SK-N-SH (cell line): ENCODE measurements at regions not wholly inside any gene's neighbourhood (a gene's known extent, or its start where the extent isn't known, plus 50 kb on each side); places are given as distances from the start of the nearest gene placed in this dataset.

Experiments
- CTCF ChIA-PET: fragments of 300-600, 350-600 bp; formaldehyde crosslinking; extraction: SDS; loops from one replicate; lab custom pipeline; 2021; lab: Yijun Ruan, JAX
- POLR2A ChIA-PET: fragments of 350-600 bp; sonication (Branson Sonifier 250); formaldehyde crosslinking; extraction: SDS; loops from one replicate; lab custom pipeline; 2020; ENCODE audit warnings: antibody characterized with exemption, inconsistent platforms; lab: Yijun Ruan, JAX
- DNase-seq: peaks from one replicate; pipeline ENCODE4 v3.0.0; 2012
- H2AFZ ChIP-seq: fragments of 200-600 bp; sonication (generic); 2 replicates; pipeline ENCODE4 v1.8.1; 2016; ENCODE audit warnings: antibody characterized with exemption, mild to moderate bottlenecking, low read depth
- H3F3A ChIP-seq: fragments of 200-600 bp; sonication (generic); replicated peaks from 2 replicates; pipeline ENCODE3; 2016; ENCODE audit warnings: antibody characterized with exemption, mild to moderate bottlenecking; ENCODE audit not compliant: insufficient read depth
- H3K27ac ChIP-seq, 2 experiments: fragments of 200-500 bp in 1 of 2; fragments of 200-600 bp in 1 of 2; sonication (Bioruptor generic) in 1 of 2; sonication (generic), shearing (Covaris generic) in 1 of 2; 2 replicates each; pipeline versions ENCODE4 v1.5.1 to v1.6.1; 2014 to 2016; ENCODE audit warnings: low read depth in 2 of 2, inconsistent platforms in 1 of 2, low read length in 1 of 2, mild to moderate bottlenecking in 1 of 2, mixed read lengths in 1 of 2
- H3K27me3 ChIP-seq: fragments of 200-600 bp; sonication (generic), shearing (Covaris generic); 2 replicates; pipeline ENCODE4 v1.6.1; 2016; ENCODE audit warnings: mixed run types; ENCODE audit not compliant: insufficient read depth
- H3K36me3 ChIP-seq, 2 experiments: fragments of 200-500 bp in 1 of 2; fragments of 200-600 bp in 1 of 2; sonication (Bioruptor generic) in 1 of 2; sonication (generic) in 1 of 2; replicated peaks in 1 of 2; 2 replicates each; pipeline versions ENCODE3 to v1.5.1; 2014 to 2016; ENCODE audit warnings: low read length in 1 of 2, mild to moderate bottlenecking in 1 of 2; ENCODE audit not compliant: insufficient read depth in 2 of 2, control insufficient read depth in 1 of 2
- H3K4me1 ChIP-seq, 2 experiments: fragments of 200-500 bp in 1 of 2; fragments of 200-600 bp in 1 of 2; sonication (Bioruptor generic) in 1 of 2; sonication (generic), shearing (Covaris generic) in 1 of 2; 2 replicates each; pipeline versions ENCODE4 v1.5.1 to v1.6.1; 2014 to 2016; ENCODE audit warnings: low read depth in 1 of 2, low read length in 1 of 2, mixed run types in 1 of 2; ENCODE audit not compliant: insufficient read depth in 2 of 2, control insufficient read depth in 1 of 2
- H3K4me2 ChIP-seq: fragments of 200-600 bp; sonication (generic), shearing (Covaris generic); 2 replicates; pipeline ENCODE4 v1.6.1; 2017; ENCODE audit warnings: mixed run types
- H3K4me3 ChIP-seq, 2 experiments: fragments of 200-500 bp in 1 of 2; fragments of 200-600 bp in 1 of 2; sonication (Bioruptor generic) in 1 of 2; sonication (generic), shearing (Covaris generic) in 1 of 2; 2 replicates each; pipeline versions ENCODE4 v1.5.1 to v1.8.1; 2014 to 2016; ENCODE audit warnings: low read depth in 2 of 2, inconsistent platforms in 1 of 2, low read length in 1 of 2, mild to moderate bottlenecking in 1 of 2, mixed read lengths in 1 of 2, moderate library complexity in 1 of 2
- H3K79me2 ChIP-seq: fragments of 200-600 bp; sonication (generic); 2 replicates; pipeline ENCODE4 v1.8.1; 2017; ENCODE audit warnings: mild to moderate bottlenecking; ENCODE audit not compliant: insufficient read depth
- H3K9ac ChIP-seq: fragments of 200-600 bp; sonication (generic); 2 replicates; pipeline ENCODE4 v1.6.1; 2017; ENCODE audit warnings: mixed run types
- H3K9me2 ChIP-seq: fragments of 200-600 bp; sonication (generic); 2 replicates; pipeline ENCODE4 v1.6.1; 2017; ENCODE audit warnings: mixed run types
- H3K9me3 ChIP-seq: fragments of 200-600 bp; sonication (generic); 2 replicates; pipeline ENCODE4 v1.6.1; 2017; ENCODE audit warnings: mixed run types, mild to moderate bottlenecking, moderate library complexity
- H4K20me1 ChIP-seq: fragments of 200-600 bp; sonication (generic); 2 replicates; pipeline ENCODE4 v1.6.1; 2017; ENCODE audit warnings: mild to moderate bottlenecking, mixed run types; ENCODE audit not compliant: insufficient read depth
- EZH2phosphoT487 ChIP-seq: fragments of 200-600 bp; sonication (generic); IDR thresholded peaks from 2 replicates; pipeline ENCODE4 v1.6.1; 2017; ENCODE audit warnings: low read depth, mixed run types, mild to moderate bottlenecking, antibody characterized with exemption, moderate library complexity, borderline replicate concordance
- FOSL2 ChIP-seq: IDR thresholded peaks from 2 replicates; pipeline ENCODE4 v1.4.0; 2012; ENCODE audit warnings: low read depth, mild to moderate bottlenecking, moderate library complexity, borderline replicate concordance
- GABPA ChIP-seq: IDR thresholded peaks from 2 replicates; pipeline ENCODE4 v1.4.0; 2012; ENCODE audit warnings: low read depth, mild to moderate bottlenecking
- GATA2 ChIP-seq: sonication (generic); formaldehyde crosslinking; IDR thresholded peaks from 2 replicates; pipeline ENCODE4 v1.5.0; 2020; ENCODE audit warnings: mild to moderate bottlenecking, missing genetic modification reagents
- MAX ChIP-seq: IDR thresholded peaks from 2 replicates; pipeline ENCODE4 v1.4.0; 2012; ENCODE audit warnings: low read depth
- MEF2A ChIP-seq: IDR thresholded peaks from 2 replicates; pipeline ENCODE4 v1.4.0; 2012; ENCODE audit warnings: low read depth, borderline replicate concordance
- RXRA ChIP-seq: IDR thresholded peaks from 2 replicates; pipeline ENCODE4 v1.4.0; 2012; ENCODE audit warnings: low read depth, mild to moderate bottlenecking, borderline replicate concordance
- YY1 ChIP-seq: IDR thresholded peaks from 2 replicates; pipeline ENCODE4 v1.4.0; 2012; ENCODE audit warnings: low read depth, mild to moderate bottlenecking
- ZBTB33 ChIP-seq: IDR thresholded peaks from 2 replicates; pipeline ENCODE4 v1.4.0; 2012; ENCODE audit warnings: low read depth, borderline replicate concordance
- WGBS: methylation state at CpG from one replicate; pipeline ENCODE4 v1.1.6; 2017; ENCODE audit warnings: low lambda C conversion rate; 5-methylcytosine and 5-hydroxymethylcytosine counted together

GRCh38 chr16:80077696-80078095 is 463.1 kb upstream of the DYNLRB2 start (continued):
- TF ChIP-seq ZBTB33, result no peak

DNA sequence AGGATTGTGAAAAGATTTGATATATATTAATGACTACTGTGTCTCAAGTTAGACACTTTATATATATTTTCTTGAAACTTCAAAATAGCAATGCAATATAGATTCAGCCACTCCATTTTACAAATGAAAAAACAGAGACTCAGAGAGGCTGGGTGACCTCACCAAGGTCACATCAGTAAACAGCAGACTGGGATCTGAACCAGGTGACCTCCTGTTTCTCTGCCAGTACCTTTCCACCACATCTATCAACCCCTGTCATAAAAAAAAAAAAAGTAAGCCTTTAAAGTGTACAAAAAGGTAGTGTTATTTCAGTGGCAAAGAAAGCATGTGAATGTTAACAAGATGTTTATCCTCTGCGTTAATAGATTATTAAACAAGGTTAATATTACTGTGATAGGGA is 466.5 kb upstream of the DYNLRB2 start:
- CTCF ChIA-PET, result no interaction called here
- Histone ChIP-seq H3K79me2 (no peaks in the 10 kb centered on the region), H3K9me3 (no peaks in the 10 kb centered on the region), H3K27ac (no peak overlapping the region), H3K9ac (no peak overlapping the region), H3K4me2 (no peak overlapping the region), H2AFZ (no peak overlapping the region), H3K4me3 (no peak overlapping the region), H4K20me1 (no peaks in the 10 kb centered on the region), H3K4me1 (no peaks in the 10 kb centered on the region), H3K36me3 (no peaks in the 10 kb centered on the region), H3K27me3 (no peaks in the 10 kb centered on the region), H3K9me2 (no peaks in the 10 kb centered on the region), H3F3A (no peaks in the 10 kb centered on the region)
- POLR2A ChIA-PET, result no interaction called here
- 73% methylated on average over 1 of the region's 1 CpG for WGBS
- DNase-seq, result no peak
- TF ChIP-seq RXRA, result no peak
- TF ChIP-seq GATA2 (CRISPR knock-in tag), result no peak
- no peak for TF ChIP-seq YY1
- TF ChIP-seq MEF2A, result no peak
- no peak for TF ChIP-seq ZBTB33

GRCh38 chr16:80071964-80072456 is 468.8 kb upstream of the DYNLRB2 start:
- Histone ChIP-seq H3K4me3 (no peak overlapping the region), H4K20me1 (no peaks in the 10 kb centered on the region), H2AFZ (no peak overlapping the region), H3K9me2 (no peaks in the 10 kb centered on the region), H3K27ac (no peak overlapping the region), H3K27me3 (no peaks in the 10 kb centered on the region), H3K4me1 (peaks cover 0 to 3% of the 10 kb centered on the region in 2 experiments; a peak in 1 of 4 replicates), H3K9me3 (no peaks in the 10 kb centered on the region), H3K36me3 (no peaks in the 10 kb centered on the region), H3F3A (no peaks in the 10 kb centered on the region), H3K4me2 (no peak overlapping the region), H3K9ac (no peak overlapping the region), H3K79me2 (no peaks in the 10 kb centered on the region)
- TF ChIP-seq GABPA, result no peak
- TF ChIP-seq MAX, result no peak
- TF ChIP-seq FOSL2, result no peak
- no peak for TF ChIP-seq MEF2A
- TF ChIP-seq EZH2phosphoT487, result no peak
- DNase-seq, result no peak
- ChIA-PET POLR2A (no interaction called here), CTCF (interaction anchor here (0.6 kb wide), 1 partner anchor 759 kb away, joined by 3 read pairs; no protein-coding TSS in a partner anchor)
- 21% methylated on average over 5 of the region's 5 CpGs for WGBS
